Gastroesophageal sphincter (tissue), 4 donors: ENCODE measurements at regions not wholly inside any gene's neighbourhood (a gene's known extent, or its start where the extent isn't known, plus 50 kb on each side); places are given as distances from the start of the nearest gene placed in this dataset.

ENCODE experiments used
- ATAC-seq: fragments of 150-250 bp; one replicate; pipeline ENCODE4 v1.9.1; 2016; ENCODE audit warnings: mild to moderate bottlenecking, moderate library complexity
- H3K27ac ChIP-seq, 4 donors: fragments of 200-600 bp; sonication (generic) in 3 of 4; 1 replicate in 3 of 4; 2 replicates in 1 of 4; pipeline ENCODE4 v1.5.1; 2016 to 2019
- H3K27me3 ChIP-seq: fragments of 200-600 bp; sonication (generic); one replicate; pipeline ENCODE4 v1.5.1; 2019
- H3K36me3 ChIP-seq, 2 donors: fragments of 200-600 bp; sonication (generic); one replicate each; pipeline ENCODE4 v1.5.1; 2019; ENCODE audit warnings: control low read depth in 1 of 2
- H3K4me1 ChIP-seq, 3 donors: fragments of 200-600 bp; sonication (generic); 1 replicate in 2 of 3; 2 replicates in 1 of 3; pipeline ENCODE4 v1.5.1; 2016 to 2019; ENCODE audit warnings: control low read depth in 2 of 3
- H3K4me3 ChIP-seq, 2 donors: fragments of 200-600 bp; sonication (generic); one replicate each; pipeline ENCODE4 v1.5.1; 2019; ENCODE audit warnings: mild to moderate bottlenecking in 1 of 2, moderate library complexity in 1 of 2
- H3K9me3 ChIP-seq, 3 donors: fragments of 200-600 bp; sonication (generic); one replicate each; pipeline ENCODE4 v1.5.1; 2017 to 2019; ENCODE audit warnings: control low read depth in 2 of 3
- CTCF ChIP-seq, 4 experiments: fragments of 200-600 bp in 2 of 4; fragments of 450-650 bp in 2 of 4; sonication (generic) in 1 of 4; IDR thresholded peaks; one replicate each; pipeline ENCODE4 v1.5.1; 2017 to 2019; ENCODE audit warnings: antibody characterized with exemption in 4 of 4, mild to moderate bottlenecking in 2 of 4, moderate library complexity in 2 of 4
- EP300 ChIP-seq: sonication (generic); formaldehyde crosslinking; IDR thresholded peaks from one replicate; pipeline ENCODE4 v1.6.1; 2017; ENCODE audit warnings: antibody characterized with exemption, mild to moderate bottlenecking
- POLR2A ChIP-seq, 2 donors: fragments of 450-650 bp; IDR thresholded peaks; one replicate each; pipeline ENCODE4 v1.6.1; 2017; ENCODE audit warnings: antibody characterized with exemption in 2 of 2, mild to moderate bottlenecking in 2 of 2, moderate library complexity in 1 of 2
- POLR2AphosphoS5 ChIP-seq: sonication (generic); formaldehyde crosslinking; IDR thresholded peaks from one replicate; pipeline ENCODE4 v1.6.1; 2017; ENCODE audit warnings: antibody characterized with exemption
- WGBS, 2 donors: methylation state at CpG; one replicate each; pipeline ENCODE4 v1.1.5; 2018; ENCODE audit warnings: low coverage in 1 of 2; 5-methylcytosine and 5-hydroxymethylcytosine counted together

GRCh38 chr5:164207646-164208045, 702.2 kb downstream of the MAT2B start:
- H3K4me3 ChIP-seq = no peak overlapping the region
- H3K27me3 ChIP-seq = no peaks in the 10 kb centered on the region
- no peaks in the 10 kb centered on the region for H3K9me3 ChIP-seq
- TF ChIP-seq POLR2AphosphoS5 (no peak), POLR2A (IDR thresholded peaks at IDR 0.05) (no peak), EP300 (no peak), CTCF (IDR thresholded peaks at IDR 0.05) (no peak)
- ATAC-seq = no peak
- no peak overlapping the region for H3K27ac ChIP-seq
- no peaks in the 10 kb centered on the region for H3K36me3 ChIP-seq
- WGBS, 2 donors = 81 to 84% methylated on average over 3 of the region's 3 CpGs
- H3K4me1 ChIP-seq = no peaks in the 10 kb centered on the region

- Histone ChIP-seq H3K27me3 (no peaks in the 10 kb centered on the region), H3K36me3 (no peaks in the 10 kb centered on the region), H3K4me1 (no peaks in the 10 kb centered on the region), H3K9me3 (no peaks in the 10 kb centered on the region), H3K27ac (no peak overlapping the region), H3K4me3 (no peak overlapping the region)
- 43 to 62% methylated on average over 3 of the region's 3 CpGs for WGBS, 2 donors
- TF ChIP-seq EP300 = no peak
- TF ChIP-seq POLR2A (IDR thresholded peaks at IDR 0.05) = no peak
- no peak for TF ChIP-seq CTCF (IDR thresholded peaks at IDR 0.05)
- TF ChIP-seq POLR2AphosphoS5 = no peak
- ATAC-seq = no peak
These were observed 705.1 kb downstream of the MAT2B start for GRCh38 chr5:164210491-164210890.

- Histone ChIP-seq H3K27me3 (no peaks in the 10 kb centered on the region), H3K36me3 (no peaks in the 10 kb centered on the region), H3K9me3 (peaks cover 0 to 10% (median 0%) of the 10 kb centered on the region in 3 donors), H3K4me3 (no peak overlapping the region), H3K27ac (no peak overlapping the region), H3K4me1 (no peaks in the 10 kb centered on the region)
- ATAC-seq = no peak
- TF ChIP-seq EP300 = no peak
- 78 to 89% methylated on average over 1 of the region's 1 CpG for WGBS, 2 donors
These were observed 709.3 kb downstream of the MAT2B start for GRCh38 chr5:164214698-164215097.

DNA sequence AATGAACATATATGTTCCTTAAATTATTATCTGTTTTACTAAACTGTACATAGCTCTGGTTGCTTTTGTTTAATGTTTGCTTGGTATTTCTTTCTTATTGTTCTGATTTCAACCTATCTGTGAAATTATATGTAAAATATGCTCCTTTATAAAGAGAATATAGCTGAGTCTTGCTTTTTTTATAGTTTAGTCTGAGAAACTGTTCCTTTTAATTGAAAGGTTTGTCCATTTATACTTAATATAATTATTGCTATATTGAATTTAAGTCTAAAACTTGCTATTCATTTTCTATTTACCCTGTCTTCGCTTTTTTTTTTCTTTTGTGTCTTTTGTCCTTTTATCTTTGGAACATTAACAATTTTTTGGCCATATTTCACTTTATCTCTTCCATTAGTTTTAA, 712.0 kb downstream of the MAT2B start:
- WGBS, 2 donors = 60 to 88% methylated on average over 1 of the region's 1 CpG
- peaks cover 0 to 10% (median 0%) of the 10 kb centered on the region in 3 donors for H3K9me3 ChIP-seq
- no peaks in the 10 kb centered on the region for H3K4me1 ChIP-seq
- ATAC-seq = no peak
- no peak for TF ChIP-seq CTCF (IDR thresholded peaks at IDR 0.05)
- TF ChIP-seq EP300 = no peak
- H3K27me3 ChIP-seq = no peaks in the 10 kb centered on the region
- no peak overlapping the region for H3K27ac ChIP-seq
- no peak overlapping the region for H3K4me3 ChIP-seq
- H3K36me3 ChIP-seq = no peaks in the 10 kb centered on the region

- no peak for ATAC-seq
- TF ChIP-seq POLR2A (IDR thresholded peaks at IDR 0.05) = no peak
- TF ChIP-seq EP300 = no peak
- no peak for TF ChIP-seq CTCF (IDR thresholded peaks at IDR 0.05)
- no peak for TF ChIP-seq POLR2AphosphoS5
- no peaks in the 10 kb centered on the region for H3K4me1 ChIP-seq
- H3K9me3 ChIP-seq = peaks cover 0 to 10% (median 0%) of the 10 kb centered on the region in 3 donors
- no peaks in the 10 kb centered on the region for H3K27me3 ChIP-seq
- no peak overlapping the region for H3K4me3 ChIP-seq
- no peak overlapping the region for H3K27ac ChIP-seq
- H3K36me3 ChIP-seq = no peaks in the 10 kb centered on the region
These were observed 715.1 kb downstream of the MAT2B start for GRCh38 chr5:164220522-164220921.

GRCh38 chr5:164224236-164224635, 718.8 kb downstream of the MAT2B start:
- Histone ChIP-seq H3K4me3 (no peak overlapping the region), H3K27ac (no peak overlapping the region), H3K4me1 (no peaks in the 10 kb centered on the region), H3K27me3 (peaks cover 6% of the 10 kb centered on the region), H3K36me3 (no peaks in the 10 kb centered on the region), H3K9me3 (no peaks in the 10 kb centered on the region)
- WGBS, 2 donors = 82 to 96% methylated on average over 2 of the region's 2 CpGs
- no peak for ATAC-seq
- no peak for TF ChIP-seq POLR2AphosphoS5
- TF ChIP-seq POLR2A (IDR thresholded peaks at IDR 0.05) = no peak
- TF ChIP-seq EP300 = no peak
